Motor neuron (in vitro differentiated cells): ENCODE measurements at regions not wholly inside any gene's neighbourhood (a gene's known extent, or its start where the extent isn't known, plus 50 kb on each side); places are given as distances from the start of the nearest gene placed in this dataset.

Source experiments
- ATAC-seq, 8 experiments: fragments of 200-7000 bp; cut with Tn5 transposase; replicated peaks in 6 of 8; 2 replicates each; pipeline ENCODE4 v1.8.0; 2021; ENCODE audit warnings: mild to moderate bottlenecking in 8 of 8, moderate library complexity in 8 of 8
- H3K27ac ChIP-seq, 2 donors: fragments of 250-450 bp; sonication (Bioruptor Pico); 2 replicates each; pipeline ENCODE4 v1.9.0; 2021; ENCODE audit warnings: antibody characterized with exemption in 2 of 2, mild to moderate bottlenecking in 2 of 2, moderate library complexity in 1 of 2
- H3K4me1 ChIP-seq, 2 donors: fragments of 250-450 bp; sonication (Bioruptor Pico); replicated peaks in 1 of 2; 2 replicates each; pipeline ENCODE4 v1.6.1; 2021; ENCODE audit warnings: antibody characterized with exemption in 2 of 2, mild to moderate bottlenecking in 2 of 2, moderate library complexity in 1 of 2
- H3K4me3 ChIP-seq, 5 donors: fragments of 250-450 bp; sonication (Bioruptor Pico); 2 replicates each; pipeline ENCODE4 v1.9.0; 2021; ENCODE audit warnings: antibody characterized with exemption in 5 of 5, mild to moderate bottlenecking in 5 of 5, moderate library complexity in 4 of 5
- WGBS, 10 experiments: fragments of 450-650 bp; shearing (Covaris generic); methylation state at CpG; one replicate each; pipeline ENCODE4 v1.0.0; 2022; 5-methylcytosine and 5-hydroxymethylcytosine counted together
- in situ Hi-C, 9 experiments: fragments of 400-800 bp; cut with MboI; loops; one replicate each; pipeline ENCODE4 v1.15.0; 2021; ENCODE audit warnings: low sequenced_read_pairs in 9 of 9, low pct_unique_long_range_greater_than_20kb in 2 of 9; ENCODE audit not compliant: unreplicated experiment in 9 of 9

- no peak for ATAC-seq
- Histone ChIP-seq H3K4me1 (no peaks in the 10 kb centered on the region), H3K27ac (no peak overlapping the region), H3K4me3 (no peak overlapping the region)
- WGBS, 10 experiments = 14 to 86% methylated on average over 1 of the region's 1 CpG; no CpG with 5 or more reads in 8 of the 10 experiments
- in situ Hi-C loops = no loop called here
Observed at GRCh38 chr12:115898670-115899069, 378.8 kb downstream of the MED13L start.

GRCh38 chr12:115897729-115898128 is 379.8 kb downstream of the MED13L start:
- no peak overlapping the region for H3K27ac ChIP-seq
- in situ Hi-C loops = no loop called here
- WGBS, 10 experiments = 0 to 79% (median 44%) methylated on average over 1 to 3 of the region's 3 CpGs; no CpG with 5 or more reads in 1 of the 10 experiments
- no peaks in the 10 kb centered on the region for H3K4me1 ChIP-seq
- peak in 5 of 8 experiments; percentile 61 to 83 (median 72) for ATAC-seq
- H3K4me3 ChIP-seq = no peak overlapping the region

GRCh38 chr12:115895247-115895646 is 382.2 kb downstream of the MED13L start:
- 86 to 100% (median 100%) methylated on average over 1 of the region's 1 CpG; no CpG with 5 or more reads in 7 of the 10 experiments for WGBS, 10 experiments
- no peak for ATAC-seq
- in situ Hi-C loops = no loop called here
- Histone ChIP-seq H3K4me1 (peaks cover 0 to 7% of the 10 kb centered on the region in 2 donors), H3K27ac (no peak overlapping the region), H3K4me3 (no peak overlapping the region)

GRCh38 chr12:115891556-115892164 is 385.8 kb downstream of the MED13L start:
- in situ Hi-C loops = no loop called here
- no peak overlapping the region for H3K27ac ChIP-seq
- peak in 2 of 8 experiments; percentile 31 to 75 for ATAC-seq
- H3K4me3 ChIP-seq = no peak overlapping the region
- peaks cover 0 to 7% of the 10 kb centered on the region in 2 donors for H3K4me1 ChIP-seq
- WGBS, 10 experiments = 0 to 70% (median 48%) methylated on average over 1 to 5 of the region's 6 CpGs

GRCh38 chr12:115886666-115887065 is 390.8 kb downstream of the MED13L start:
- in situ Hi-C loops = no loop called here
- ATAC-seq = no peak
- no peak overlapping the region for H3K4me3 ChIP-seq
- H3K27ac ChIP-seq = no peak overlapping the region
- 69 to 100% (median 100%) methylated on average over 1 to 3 of the region's 4 CpGs; no CpG with 5 or more reads in 3 of the 10 experiments for WGBS, 10 experiments
- peaks cover 5 to 28% of the 10 kb centered on the region in 2 donors for H3K4me1 ChIP-seq

GRCh38 chr12:115885040-115885690 is 392.3 kb downstream of the MED13L start:
- in situ Hi-C loops = no loop called here
- ATAC-seq = peak in 5 of 8 experiments; percentile 87 to 97 (median 94)
- WGBS, 10 experiments = 20 to 52% (median 33%) methylated on average over 2 to 10 of the region's 12 CpGs; no CpG with 5 or more reads in 1 of the 10 experiments
- no peak overlapping the region for H3K27ac ChIP-seq
- no peak overlapping the region for H3K4me3 ChIP-seq
- H3K4me1 ChIP-seq = peaks cover 5 to 21% of the 10 kb centered on the region in 2 donors

- Histone ChIP-seq H3K4me3 (no peak overlapping the region), H3K4me1 (peaks cover 5 to 21% of the 10 kb centered on the region in 2 donors), H3K27ac (no peak overlapping the region)
- in situ Hi-C loops = no loop called here
- no peak for ATAC-seq
Observed at GRCh38 chr12:115882936-115883335, 394.6 kb downstream of the MED13L start.

- no peak overlapping the region for H3K27ac ChIP-seq
- in situ Hi-C loops = no loop called here
- no peak for ATAC-seq
- WGBS, 10 experiments = 33 to 93% (median 85%) methylated on average over 2 to 3 of the region's 3 CpGs; no CpG with 5 or more reads in 3 of the 10 experiments
- no peak overlapping the region for H3K4me3 ChIP-seq
- peaks cover under 1 to 11% of the 10 kb centered on the region in 2 donors for H3K4me1 ChIP-seq
Observed at GRCh38 chr12:115880238-115880637, 397.3 kb downstream of the MED13L start.

- WGBS, 10 experiments = 0 to 50% (median 40%) methylated on average over 1 to 4 of the region's 5 CpGs; no CpG with 5 or more reads in 4 of the 10 experiments
- no peak overlapping the region for H3K4me3 ChIP-seq
- ATAC-seq = no peak
Observed at GRCh38 chr12:115879354-115879753, 398.1 kb downstream of the MED13L start.

GRCh38 chr12:115873451-115874082 is 403.9 kb downstream of the MED13L start:
- in situ Hi-C loops = no loop called here
- WGBS, 10 experiments = 15 to 100% (median 76%) methylated on average over 1 to 3 of the region's 3 CpGs
- H3K4me1 ChIP-seq = no peaks in the 10 kb centered on the region
- H3K4me3 ChIP-seq = no peak overlapping the region
- no peak overlapping the region for H3K27ac ChIP-seq
- ATAC-seq = no peak

More at GRCh38 chr12:115879354-115879753, 398.1 kb downstream of the MED13L start:
- no peak overlapping the region for H3K27ac ChIP-seq
- in situ Hi-C loops = no loop called here
- H3K4me1 ChIP-seq = peaks cover 0 to 5% of the 10 kb centered on the region in 2 donors

- 5 to 86% (median 58%) methylated on average over 1 to 4 of the region's 4 CpGs; no CpG with 5 or more reads in 1 of the 10 experiments for WGBS, 10 experiments
- in situ Hi-C loops = no loop called here
- Histone ChIP-seq H3K4me3 (no peak overlapping the region), H3K4me1 (no peaks in the 10 kb centered on the region), H3K27ac (no peak overlapping the region)
- peak in 2 of 8 experiments; percentile 21 to 51 for ATAC-seq
Observed at GRCh38 chr12:115872919-115873357, 404.6 kb downstream of the MED13L start.

- ATAC-seq = no peak
- WGBS, 10 experiments = 0 to 40% (median 33%) methylated on average over 1 of the region's 1 CpG; no CpG with 5 or more reads in 6 of the 10 experiments
- Histone ChIP-seq H3K4me1 (no peaks in the 10 kb centered on the region), H3K4me3 (no peak overlapping the region), H3K27ac (no peak overlapping the region)
- in situ Hi-C loops = no loop called here
Observed at GRCh38 chr12:115872212-115872611, 405.3 kb downstream of the MED13L start.

GRCh38 chr12:115871714-115872113 is 405.8 kb downstream of the MED13L start:
- Histone ChIP-seq H3K4me1 (no peaks in the 10 kb centered on the region), H3K27ac (no peak overlapping the region), H3K4me3 (no peak overlapping the region)
- 70 to 86% (median 83%) methylated on average over 1 to 3 of the region's 3 CpGs; no CpG with 5 or more reads in 7 of the 10 experiments for WGBS, 10 experiments
- peak in 4 of 8 experiments; percentile 64 to 95 (median 72) for ATAC-seq
- in situ Hi-C loops = no loop called here
